ENCODE measurements at regions not wholly inside any gene's neighbourhood (a gene's known extent, or its start where the extent isn't known, plus 50 kb on each side); places are given as distances from the start of the nearest gene placed in this dataset.

- TF ChIP-seq ATF3 (IDR thresholded peaks at IDR 0.05) (no peak), CTCF (IDR thresholded peaks at IDR 0.05; ENCODE audit: low read depth, low read length, missing input control) (no peak), JUND (IDR thresholded peaks at IDR 0.05) (no peak), SP1 (IDR thresholded peaks at IDR 0.05) (no peak), EGR1 (IDR thresholded peaks at IDR 0.05; ENCODE audit: low read depth in 2 of 2) (no peak), MAX (IDR thresholded peaks at IDR 0.05) (no peak), RAD21 (IDR thresholded peaks at IDR 0.05) (no peak), FOXA1 (IDR thresholded peaks at IDR 0.05) (no peak), REST (IDR thresholded peaks at IDR 0.05) (no peak), GABPA (IDR thresholded peaks at IDR 0.05 in 1 of 2, conservative IDR thresholded peaks at IDR 0.05 in 1 of 2) (no peak), YY1 (IDR thresholded peaks at IDR 0.05) (no peak), ZBTB33 (IDR thresholded peaks at IDR 0.05) (no peak), TAF1 (conservative IDR thresholded peaks at IDR 0.05) (no peak)
Observed at GRCh38 chr13:44801990-44802389, 187.3 kb downstream of the NUFIP1 start.

Data from liver (tissue), 3 donors.